Psoas muscle (tissue), 7 donors: ENCODE measurements at regions not wholly inside any gene's neighbourhood (a gene's known extent, or its start where the extent isn't known, plus 50 kb on each side); places are given as distances from the start of the nearest gene placed in this dataset.

ENCODE experiments used
- ATAC-seq, 4 donors: fragments of 200-7000 bp; cut with Tn5 transposase; one replicate each; pipeline ENCODE4 v1.9.1; 2020; ENCODE audit warnings: moderate library complexity in 3 of 4, mild to moderate bottlenecking in 2 of 4
- DNase-seq, 2 donors: peaks; one replicate each; pipeline ENCODE4 v3.0.0-alpha.2; 2020
- H3K27ac ChIP-seq: fragments of 200-600 bp; one replicate; pipeline ENCODE4 v1.8.0; 2022
- H3K27me3 ChIP-seq, 3 donors: fragments of 200-600 bp in 1 of 3; one replicate each; pipeline versions ENCODE4 v1.6.1 to v1.8.0; 2013 to 2022; ENCODE audit warnings: low read length in 2 of 3, mild to moderate bottlenecking in 2 of 3, moderate library complexity in 1 of 3; ENCODE audit not compliant: insufficient read depth in 3 of 3
- H3K36me3 ChIP-seq, 2 donors: fragments of 200-600 bp in 1 of 2; one replicate each; pipeline versions ENCODE4 v1.6.1 to v1.8.0; 2013 to 2022; ENCODE audit warnings: low read depth in 1 of 2, mild to moderate bottlenecking in 1 of 2, moderate library complexity in 1 of 2; ENCODE audit not compliant: insufficient read depth in 1 of 2
- H3K4me1 ChIP-seq: fragments of 200-600 bp; one replicate; pipeline ENCODE4 v1.8.0; 2022
- H3K4me3 ChIP-seq: fragments of 200-600 bp; one replicate; pipeline ENCODE4 v1.8.0; 2022; ENCODE audit warnings: mild to moderate bottlenecking
- H3K9me3 ChIP-seq: fragments of 200-600 bp; one replicate; pipeline ENCODE4 v1.8.0; 2022
- WGBS, 3 donors: extraction: QIAGEN DNeasy Blood & Tissue Kit; methylation state at CpG; one replicate each; pipeline versions ENCODE4 v1.1.6 to v1.1.7; 2013; 5-methylcytosine and 5-hydroxymethylcytosine counted together
- intact Hi-C, 2 donors: fragments of 100-400 bp; cut with DNase I; formaldehyde crosslinking; loops; one replicate each; pipeline versions ENCODE4 v1.11.0 to v1.14.2; 2022
- TF ChIP-seq, protein P1 (sequence below): fragments of 200-600 bp; IDR thresholded peaks from one replicate; pipeline ENCODE4 v1.8.0; 2022; ENCODE audit warnings: antibody characterized with exemption
- donor health status: healthy with polysubstance abuse.
- donor health status: DM: no; HTN: no; CAD: no; lungs with moderate emphysema.
- donor health status: Bipolar disorder and iron deficiency.
- donor health status: healthy.
- donor health status: DM: yes; HTN: yes; CAD: no.
- donor health status: DM: no; HTN: no; CAD: no.
- donor health status: DM: yes; HTN: yes; CAD: no.

- TF ChIP-seq, protein P1, sequence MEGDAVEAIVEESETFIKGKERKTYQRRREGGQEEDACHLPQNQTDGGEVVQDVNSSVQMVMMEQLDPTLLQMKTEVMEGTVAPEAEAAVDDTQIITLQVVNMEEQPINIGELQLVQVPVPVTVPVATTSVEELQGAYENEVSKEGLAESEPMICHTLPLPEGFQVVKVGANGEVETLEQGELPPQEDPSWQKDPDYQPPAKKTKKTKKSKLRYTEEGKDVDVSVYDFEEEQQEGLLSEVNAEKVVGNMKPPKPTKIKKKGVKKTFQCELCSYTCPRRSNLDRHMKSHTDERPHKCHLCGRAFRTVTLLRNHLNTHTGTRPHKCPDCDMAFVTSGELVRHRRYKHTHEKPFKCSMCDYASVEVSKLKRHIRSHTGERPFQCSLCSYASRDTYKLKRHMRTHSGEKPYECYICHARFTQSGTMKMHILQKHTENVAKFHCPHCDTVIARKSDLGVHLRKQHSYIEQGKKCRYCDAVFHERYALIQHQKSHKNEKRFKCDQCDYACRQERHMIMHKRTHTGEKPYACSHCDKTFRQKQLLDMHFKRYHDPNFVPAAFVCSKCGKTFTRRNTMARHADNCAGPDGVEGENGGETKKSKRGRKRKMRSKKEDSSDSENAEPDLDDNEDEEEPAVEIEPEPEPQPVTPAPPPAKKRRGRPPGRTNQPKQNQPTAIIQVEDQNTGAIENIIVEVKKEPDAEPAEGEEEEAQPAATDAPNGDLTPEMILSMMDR, result no peak
- Histone ChIP-seq H3K27me3 (peaks cover 0 to 15% (median 0%) of the 10 kb centered on the region in 3 donors), H3K9me3 (no peaks in the 10 kb centered on the region), H3K4me3 (no peak overlapping the region), H3K36me3 (no peaks in the 10 kb centered on the region), H3K4me1 (no peaks in the 10 kb centered on the region), H3K27ac (no peak overlapping the region)
- DNase-seq (no peak), ATAC-seq (no peak)
- 77 to 93% (median 77%) methylated on average over 7 of the region's 7 CpGs for WGBS, 3 donors
- intact Hi-C loops, result no loop called here
Measured at GRCh38 chrX:39765327-39765726, 332.4 kb downstream of the BCOR start.

GRCh38 chrX:39766085-39766726 lies 331.6 kb downstream of the BCOR start:
- 69 to 90% (median 81%) methylated on average over 10 of the region's 10 CpGs for WGBS, 3 donors
- no peaks in the 10 kb centered on the region for H3K4me1 ChIP-seq
- intact Hi-C loops, result no loop called here
- no peaks in the 10 kb centered on the region for H3K9me3 ChIP-seq
- peak in 1 of 4 donors; percentile 32 for ATAC-seq
- TF ChIP-seq, protein P1, result no peak
- no peaks in the 10 kb centered on the region for H3K36me3 ChIP-seq
- H3K27ac ChIP-seq, result no peak overlapping the region
- peaks cover 0 to 22% (median 0%) of the 10 kb centered on the region in 3 donors for H3K27me3 ChIP-seq
- no peak for DNase-seq
- H3K4me3 ChIP-seq, result no peak overlapping the region

DNA sequence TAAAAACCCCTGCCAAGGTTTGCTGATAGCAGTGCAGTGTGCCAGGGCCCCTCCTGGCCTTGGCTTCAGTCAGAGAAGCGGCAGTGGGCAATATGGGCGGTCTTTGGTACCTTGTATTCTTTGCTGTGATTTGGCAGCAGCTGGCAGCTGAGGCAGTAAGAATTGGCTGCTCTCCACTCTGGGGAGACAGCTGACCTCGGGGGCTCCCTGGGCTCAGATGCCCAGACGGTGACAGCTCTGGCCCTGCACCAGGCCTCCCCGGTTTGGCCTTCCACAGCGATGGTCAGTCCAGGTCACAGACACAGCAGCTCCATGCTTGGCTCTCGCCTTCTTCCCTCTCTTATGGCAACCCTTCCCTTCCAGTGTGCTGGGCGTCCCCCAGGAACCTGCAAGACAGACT lies 330.9 kb downstream of the BCOR start:
- ATAC-seq (peak; percentile 80 to 96 (median 84)), DNase-seq (peak in 1 of 2 donors; percentile 65)
- peaks cover 0 to 20% (median 0%) of the 10 kb centered on the region in 3 donors for H3K27me3 ChIP-seq
- H3K4me3 ChIP-seq, result no peak overlapping the region
- H3K36me3 ChIP-seq, result no peaks in the 10 kb centered on the region
- TF ChIP-seq, protein P1, result no peak
- 23 to 33% (median 26%) methylated on average over 4 to 8 of the region's 8 CpGs for WGBS, 3 donors
- H3K27ac ChIP-seq, result no peak overlapping the region
- no peaks in the 10 kb centered on the region for H3K4me1 ChIP-seq
- intact Hi-C loops, result no loop called here
- no peaks in the 10 kb centered on the region for H3K9me3 ChIP-seq

DNA sequence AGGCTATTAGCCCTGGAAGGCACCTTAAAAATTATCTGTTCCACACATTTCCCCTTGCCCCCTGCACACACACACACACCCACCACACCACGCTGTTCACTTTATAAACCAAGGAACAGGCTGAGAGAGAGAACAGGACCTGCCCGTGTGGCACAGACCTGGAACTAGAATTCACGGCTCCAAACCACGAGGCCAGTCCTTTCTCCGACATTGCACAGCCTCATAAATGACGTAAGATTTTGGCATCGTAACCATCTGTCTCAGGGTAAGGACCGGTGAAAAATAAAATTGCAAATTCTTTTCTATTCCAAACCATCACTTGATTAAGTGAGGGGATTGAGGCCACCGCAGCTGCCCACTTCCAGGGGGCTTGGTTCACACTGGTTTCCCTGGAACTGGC lies 330.3 kb downstream of the BCOR start:
- 25 to 51% (median 46%) methylated on average over 9 of the region's 9 CpGs for WGBS, 3 donors
- H3K4me1 ChIP-seq, result no peaks in the 10 kb centered on the region
- DNase-seq (no peak), ATAC-seq (no peak)
- H3K9me3 ChIP-seq, result no peaks in the 10 kb centered on the region
- TF ChIP-seq, protein P1, result no peak
- intact Hi-C loops, result no loop called here
- no peak overlapping the region for H3K4me3 ChIP-seq
- no peak overlapping the region for H3K27ac ChIP-seq
- H3K36me3 ChIP-seq, result no peaks in the 10 kb centered on the region
- H3K27me3 ChIP-seq, result peaks cover 0 to 20% (median 0%) of the 10 kb centered on the region in 3 donors

GRCh38 chrX:39769748-39770147 lies 328.0 kb downstream of the BCOR start:
- H3K9me3 ChIP-seq, result no peaks in the 10 kb centered on the region
- no peak overlapping the region for H3K4me3 ChIP-seq
- intact Hi-C loops, result no loop called here
- H3K27me3 ChIP-seq, result peaks cover 0 to 31% (median 0%) of the 10 kb centered on the region in 3 donors
- 84 to 98% (median 96%) methylated on average over 7 of the region's 7 CpGs for WGBS, 3 donors
- TF ChIP-seq, protein P1, result no peak
- H3K27ac ChIP-seq, result no peak overlapping the region
- DNase-seq (no peak), ATAC-seq (no peak)
- no peaks in the 10 kb centered on the region for H3K36me3 ChIP-seq
- H3K4me1 ChIP-seq, result no peaks in the 10 kb centered on the region
